ENCODE measurements at regions not wholly inside any gene's neighbourhood (a gene's known extent, or its start where the extent isn't known, plus 50 kb on each side); places are given as distances from the start of the nearest gene placed in this dataset.
"Not testable (repeated sequence)": the region's sequence is repeated elsewhere in the genome, so short reads cannot be mapped to it uniquely, and the experiment has no call there.

DNA sequence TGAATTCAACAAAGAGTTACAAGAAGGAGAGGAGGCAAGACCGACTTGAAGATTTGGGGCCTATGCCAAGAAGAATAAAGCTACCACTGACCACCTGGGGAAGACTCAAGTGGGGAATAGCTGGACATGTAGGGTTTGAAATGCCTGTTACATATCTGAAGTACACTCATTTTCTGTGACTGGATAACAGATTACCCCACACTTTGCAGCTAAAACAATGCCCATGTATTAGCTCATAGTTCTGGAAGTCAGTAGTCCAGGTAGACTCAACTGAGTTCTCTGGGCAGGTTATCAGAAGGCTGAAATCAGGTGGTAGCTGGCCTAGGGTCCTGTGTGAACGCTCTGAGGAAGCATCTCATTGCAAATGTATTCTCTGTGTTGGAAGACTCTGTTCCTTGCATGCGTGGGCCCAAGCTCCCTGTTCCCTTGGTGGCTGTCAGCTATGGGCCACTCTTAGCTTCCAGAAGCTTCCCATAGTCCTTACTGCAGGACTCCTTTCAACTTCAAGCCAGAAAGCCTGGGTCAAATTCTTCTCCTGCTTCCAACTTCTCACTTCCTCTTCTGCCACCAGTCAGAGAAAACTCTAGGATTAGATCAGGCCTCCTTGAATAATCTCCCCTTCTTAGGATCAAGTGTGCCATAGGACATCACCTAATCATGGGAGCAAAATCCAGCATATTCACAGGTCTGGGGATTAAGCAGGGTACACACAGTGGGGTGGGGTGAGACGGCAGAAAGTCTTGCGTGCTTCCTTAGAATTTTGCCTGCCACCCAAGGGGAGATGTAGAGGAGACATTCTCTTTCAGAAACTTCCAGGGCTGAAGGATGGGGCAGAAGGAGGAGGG, 187.8 kb downstream of the SHQ1 start:
- ATAC-seq, result no peak
- DNase-seq, result no peak

GRCh38 chr3:72659596-72659995, 188.6 kb downstream of the SHQ1 start:
- no peak for DNase-seq
- ATAC-seq, result no peak

DNA sequence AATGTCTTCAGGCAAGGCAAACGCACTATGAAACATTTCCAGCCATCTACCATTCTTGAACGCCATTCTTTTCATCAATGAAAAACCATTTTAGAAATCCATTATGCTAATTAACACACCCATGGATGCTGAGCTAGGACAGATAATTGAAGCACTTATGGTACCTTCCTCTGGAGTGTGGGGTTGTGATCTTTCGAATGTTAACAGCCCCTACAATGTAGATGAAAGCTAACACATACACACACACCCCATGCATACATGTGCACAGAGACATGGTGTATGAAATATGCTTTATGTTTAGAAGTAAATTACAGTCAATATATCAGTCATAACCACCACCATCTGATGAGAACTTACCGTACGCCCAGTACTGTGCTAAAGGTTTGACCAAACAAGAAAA, 189.1 kb downstream of the SHQ1 start:
- no peak for DNase-seq
- ATAC-seq, result no peak

GRCh38 chr3:72658466-72659100, 189.7 kb downstream of the SHQ1 start:
- DNase-seq (no peak), ATAC-seq (no peak)

DNA sequence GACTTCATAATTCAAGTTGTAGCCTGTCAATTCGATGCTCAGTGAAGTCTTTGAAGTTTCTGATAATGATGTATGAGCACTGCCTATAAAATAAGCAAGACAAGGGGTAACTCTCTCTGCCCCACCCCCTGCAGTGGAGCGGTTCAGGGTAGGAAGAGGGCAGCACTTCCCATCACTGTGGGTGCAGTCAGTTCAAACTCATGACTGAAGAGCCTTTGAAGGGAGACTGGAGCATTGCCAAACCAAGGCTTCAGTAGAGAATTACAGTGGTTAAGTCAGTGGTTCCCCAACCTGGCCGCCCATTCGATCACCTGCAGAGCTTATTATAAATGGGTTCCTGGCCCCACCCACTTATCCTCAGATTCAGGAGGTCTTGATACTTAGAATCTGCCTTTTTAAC, 190.6 kb downstream of the SHQ1 start:
- DNase-seq, result peak; percentile 20
- ATAC-seq, result peak; percentile 76

- DNase-seq (no peak), ATAC-seq (no peak)
Measured at GRCh38 chr3:72655723-72656122, 192.5 kb downstream of the SHQ1 start.

DNA sequence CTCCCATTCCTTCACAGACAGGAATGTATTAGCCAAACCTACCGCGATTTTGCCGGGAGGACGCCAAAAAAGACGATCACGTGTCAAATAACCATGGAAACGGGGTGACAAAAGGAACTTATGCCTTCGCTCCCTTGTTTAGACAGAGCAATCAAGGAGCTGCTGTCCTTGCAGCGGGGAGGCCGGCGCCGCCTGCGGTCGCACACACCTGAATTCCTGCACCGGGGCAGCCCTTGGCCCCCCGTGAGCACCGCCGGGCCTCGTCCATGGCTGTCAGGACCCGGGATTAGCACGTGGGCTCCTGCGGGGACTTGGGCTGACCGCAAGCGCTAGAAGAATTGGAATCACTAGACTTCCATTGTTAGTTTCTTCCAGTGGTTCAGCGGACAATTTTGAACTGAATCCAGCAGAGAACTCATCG, 193.1 kb downstream of the SHQ1 start:
- no peak for ATAC-seq
- no peak for DNase-seq

- ATAC-seq (no peak), DNase-seq (no peak)
Measured at GRCh38 chr3:72652395-72652794, 195.8 kb downstream of the SHQ1 start.

- ATAC-seq (no peak), DNase-seq (no peak)
Measured at GRCh38 chr3:72651498-72651897, 196.7 kb downstream of the SHQ1 start.

GRCh38 chr3:72646263-72646662, 202.0 kb downstream of the SHQ1 start:
- no peak for ATAC-seq
- DNase-seq, result no peak

GRCh38 chr3:72643635-72644034, 204.6 kb downstream of the SHQ1 start:
- DNase-seq, ATAC-seq: not testable (repeated sequence)

- ATAC-seq (no peak), DNase-seq (no peak)
Measured at GRCh38 chr3:72641684-72642083, 206.6 kb downstream of the SHQ1 start.

- DNase-seq (no peak), ATAC-seq (no peak)
Measured at GRCh38 chr3:72641072-72641471, 207.2 kb downstream of the SHQ1 start.

DNA sequence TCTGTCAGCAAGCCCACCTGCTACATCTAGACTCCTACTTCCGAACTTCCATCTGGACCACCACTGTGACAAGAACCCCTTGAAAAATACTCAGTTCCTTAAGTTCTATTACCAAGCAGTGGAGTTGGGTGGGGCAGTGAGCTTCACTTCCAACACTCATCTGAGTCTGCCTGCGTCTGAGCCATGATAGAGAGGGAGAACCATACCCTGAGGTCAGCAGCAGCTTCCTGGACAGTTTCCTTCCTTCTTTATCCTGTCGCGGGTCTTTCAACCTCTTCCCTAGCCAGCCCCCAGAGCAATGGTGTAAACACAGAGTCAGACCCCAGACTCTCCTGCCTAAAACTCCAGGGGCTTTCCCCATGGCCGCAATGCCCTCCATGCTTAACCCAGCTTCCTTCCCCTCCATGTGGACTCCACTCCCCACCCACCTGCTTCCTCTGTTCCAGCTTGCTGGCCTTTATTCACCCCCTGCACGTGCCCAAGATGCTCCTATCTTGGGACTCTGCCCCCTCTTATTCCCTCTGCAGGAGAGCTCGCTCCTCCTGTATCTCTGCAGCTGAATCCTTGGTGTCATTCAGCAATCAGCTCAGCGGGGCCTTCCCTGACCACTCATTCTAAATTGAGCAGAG, 211.2 kb downstream of the SHQ1 start:
- no peak for ATAC-seq

DNA sequence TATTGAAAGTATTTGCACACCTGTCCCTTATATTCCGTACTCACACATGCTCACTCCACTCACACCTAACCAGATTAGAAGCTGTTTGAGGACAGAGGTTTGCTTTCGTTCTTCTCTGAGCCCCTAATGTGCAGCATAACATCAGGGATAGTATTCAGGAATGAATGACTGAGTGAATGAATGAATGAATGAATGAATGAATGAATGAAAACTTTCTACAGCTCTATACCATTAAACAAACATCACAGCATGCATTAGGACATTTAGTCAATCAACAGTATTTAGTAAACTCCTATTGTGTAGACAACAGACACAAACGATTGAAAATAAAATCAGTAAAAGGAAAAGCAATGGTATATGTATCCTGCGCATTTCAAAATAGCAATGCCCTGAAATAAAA, 212.7 kb downstream of the SHQ1 start:
- ATAC-seq (no peak), DNase-seq (no peak)

More for the DNA sequence above, 211.2 kb downstream of the SHQ1 start:
- no peak for DNase-seq

DNA sequence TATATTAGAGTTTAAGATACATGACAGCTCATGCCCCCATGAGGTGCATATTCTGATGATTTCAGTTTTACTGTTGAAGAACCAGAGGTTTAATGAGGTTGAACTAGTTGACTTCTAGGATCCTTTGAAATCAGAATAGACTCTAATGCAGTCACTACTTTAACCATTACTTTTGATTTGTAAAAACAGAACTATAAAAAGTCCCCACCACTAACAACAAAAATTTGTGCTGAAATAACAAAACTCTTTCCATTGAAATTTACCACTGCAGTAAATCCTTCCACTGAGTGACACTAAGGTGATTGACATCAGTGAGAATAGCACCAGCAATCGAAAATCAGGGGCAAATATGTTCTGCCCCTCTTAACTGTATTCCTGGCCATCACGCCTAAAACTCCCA, 214.1 kb downstream of the SHQ1 start:
- ATAC-seq, result peak; percentile 76

GRCh38 chr3:72633534-72633933, 214.7 kb downstream of the SHQ1 start:
- DNase-seq (peak; percentile 40), ATAC-seq (peak; percentile 47)

More for the DNA sequence above, 214.1 kb downstream of the SHQ1 start:
- DNase-seq, result no peak

DNA sequence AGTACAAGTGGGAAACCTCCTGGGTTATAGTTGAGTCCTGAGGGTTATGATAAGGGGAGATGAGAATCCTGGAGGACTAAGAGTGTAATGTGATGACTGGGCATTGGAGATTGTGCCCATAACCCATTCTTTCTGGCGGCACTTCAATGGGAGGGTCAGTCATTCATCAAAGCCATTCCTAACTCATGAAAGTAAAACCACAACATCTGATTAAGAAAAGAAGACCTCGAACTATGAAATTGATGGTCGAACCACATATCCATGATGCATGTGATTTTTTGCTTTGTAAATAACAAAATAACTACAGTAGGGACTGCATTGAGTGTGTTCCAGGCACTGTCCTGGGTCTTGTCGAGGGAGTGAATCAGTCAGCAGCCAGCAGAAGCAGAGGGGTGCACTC, 215.1 kb downstream of the SHQ1 start:
- no peak for ATAC-seq
- DNase-seq, result no peak

DNA sequence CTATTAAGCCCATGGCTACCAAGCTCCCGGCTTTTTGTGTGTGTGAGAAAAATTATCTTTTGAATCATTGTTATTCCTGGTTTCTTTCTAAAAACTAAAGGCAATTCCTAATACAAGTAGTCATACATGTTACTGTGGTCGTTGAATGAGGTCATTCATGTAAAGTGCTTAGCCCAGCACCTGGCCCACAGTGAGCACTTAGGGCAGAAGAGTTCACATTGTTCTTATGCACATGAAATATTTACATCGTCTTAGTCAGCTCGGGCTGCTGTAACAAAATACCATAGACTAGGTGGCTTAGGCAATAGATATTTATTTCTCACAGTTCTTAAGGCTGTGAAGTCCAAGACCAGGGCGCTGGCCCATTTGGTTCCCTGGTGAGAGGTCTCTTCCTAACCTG, 216.1 kb downstream of the SHQ1 start:
- no peak for ATAC-seq

GRCh38 chr3:72630969-72631344, 217.3 kb downstream of the SHQ1 start:
- no peak for ATAC-seq
- no peak for DNase-seq

More for the DNA sequence above, 216.1 kb downstream of the SHQ1 start:
- DNase-seq, result no peak

DNA sequence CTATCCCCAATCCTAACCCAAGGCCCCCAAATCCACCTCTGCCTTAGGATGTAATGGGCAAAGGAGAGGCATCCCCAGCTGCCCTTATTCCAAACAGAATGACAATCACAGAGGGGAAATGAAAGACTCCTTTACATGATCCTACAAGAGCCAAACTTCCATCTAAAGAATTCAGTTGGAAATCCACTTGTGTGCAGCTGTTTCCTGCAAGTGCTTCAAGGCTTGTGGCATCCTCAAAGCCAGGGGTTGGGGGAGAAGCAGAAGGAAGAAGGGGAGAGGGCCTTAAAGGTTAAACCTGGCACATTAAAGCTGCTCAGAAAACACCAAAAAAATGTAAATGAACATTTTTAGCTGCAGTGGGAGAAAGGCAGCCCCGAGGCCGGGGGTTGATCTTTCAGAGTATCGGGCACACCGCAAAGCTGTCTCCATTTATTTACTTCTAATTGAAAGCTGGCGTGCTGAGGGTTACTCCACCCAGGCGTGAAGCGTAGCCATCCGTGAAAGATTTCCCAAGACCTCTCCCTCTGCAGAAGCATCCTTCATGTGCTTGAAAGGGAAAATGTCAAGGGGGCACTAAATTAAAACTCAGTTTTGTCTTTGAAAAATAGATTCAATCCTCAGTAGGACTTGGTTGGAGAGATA, 217.8 kb downstream of the SHQ1 start:
- DNase-seq (no peak), ATAC-seq (no peak)

DNA sequence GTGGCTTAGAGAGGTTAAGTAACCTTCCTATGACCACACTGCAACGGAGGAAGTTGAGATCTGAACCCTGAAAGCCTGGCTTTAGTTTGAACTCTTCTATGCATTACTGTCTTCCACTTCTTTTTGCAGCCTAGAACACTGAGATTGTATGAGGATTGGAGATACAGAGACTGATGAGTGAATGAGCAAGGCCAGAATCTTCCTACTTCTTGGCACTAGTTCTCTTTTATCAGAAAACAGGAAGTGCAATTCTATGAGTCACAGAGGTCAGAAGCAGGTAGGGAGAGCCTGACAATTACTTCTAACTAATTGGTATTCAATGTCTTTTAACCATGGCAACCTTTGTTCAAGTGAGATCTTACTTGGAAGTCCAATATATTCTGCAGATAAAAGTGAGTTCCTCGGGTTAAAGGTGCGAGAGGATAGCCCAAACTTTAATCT, 219.0 kb downstream of the SHQ1 start:
- ATAC-seq (peak; percentile 55), DNase-seq (no peak)

- ATAC-seq, result no peak
- no peak for DNase-seq
Measured at GRCh38 chr3:72628065-72628464, 220.2 kb downstream of the SHQ1 start.
